SK-N-SH (cell line): ENCODE measurements at regions not wholly inside any gene's neighbourhood (a gene's known extent, or its start where the extent isn't known, plus 50 kb on each side); places are given as distances from the start of the nearest gene placed in this dataset.

Experiments
- CTCF ChIA-PET: fragments of 300-600, 350-600 bp; formaldehyde crosslinking; extraction: SDS; loops from one replicate; lab custom pipeline; 2021; lab: Yijun Ruan, JAX
- POLR2A ChIA-PET: fragments of 350-600 bp; sonication (Branson Sonifier 250); formaldehyde crosslinking; extraction: SDS; loops from one replicate; lab custom pipeline; 2020; ENCODE audit warnings: antibody characterized with exemption, inconsistent platforms; lab: Yijun Ruan, JAX
- DNase-seq: peaks from one replicate; pipeline ENCODE4 v3.0.0; 2012
- H2AFZ ChIP-seq: fragments of 200-600 bp; sonication (generic); 2 replicates; pipeline ENCODE4 v1.8.1; 2016; ENCODE audit warnings: antibody characterized with exemption, mild to moderate bottlenecking, low read depth
- H3F3A ChIP-seq: fragments of 200-600 bp; sonication (generic); replicated peaks from 2 replicates; pipeline ENCODE3; 2016; ENCODE audit warnings: antibody characterized with exemption, mild to moderate bottlenecking; ENCODE audit not compliant: insufficient read depth
- H3K27ac ChIP-seq, 2 experiments: fragments of 200-500 bp in 1 of 2; fragments of 200-600 bp in 1 of 2; sonication (Bioruptor generic) in 1 of 2; sonication (generic), shearing (Covaris generic) in 1 of 2; 2 replicates each; pipeline versions ENCODE4 v1.5.1 to v1.6.1; 2014 to 2016; ENCODE audit warnings: low read depth in 2 of 2, inconsistent platforms in 1 of 2, low read length in 1 of 2, mild to moderate bottlenecking in 1 of 2, mixed read lengths in 1 of 2
- H3K27me3 ChIP-seq: fragments of 200-600 bp; sonication (generic), shearing (Covaris generic); 2 replicates; pipeline ENCODE4 v1.6.1; 2016; ENCODE audit warnings: mixed run types; ENCODE audit not compliant: insufficient read depth
- H3K36me3 ChIP-seq, 2 experiments: fragments of 200-500 bp in 1 of 2; fragments of 200-600 bp in 1 of 2; sonication (Bioruptor generic) in 1 of 2; sonication (generic) in 1 of 2; replicated peaks in 1 of 2; 2 replicates each; pipeline versions ENCODE3 to v1.5.1; 2014 to 2016; ENCODE audit warnings: low read length in 1 of 2, mild to moderate bottlenecking in 1 of 2; ENCODE audit not compliant: insufficient read depth in 2 of 2, control insufficient read depth in 1 of 2
- H3K4me1 ChIP-seq, 2 experiments: fragments of 200-500 bp in 1 of 2; fragments of 200-600 bp in 1 of 2; sonication (Bioruptor generic) in 1 of 2; sonication (generic), shearing (Covaris generic) in 1 of 2; 2 replicates each; pipeline versions ENCODE4 v1.5.1 to v1.6.1; 2014 to 2016; ENCODE audit warnings: low read depth in 1 of 2, low read length in 1 of 2, mixed run types in 1 of 2; ENCODE audit not compliant: insufficient read depth in 2 of 2, control insufficient read depth in 1 of 2
- H3K4me2 ChIP-seq: fragments of 200-600 bp; sonication (generic), shearing (Covaris generic); 2 replicates; pipeline ENCODE4 v1.6.1; 2017; ENCODE audit warnings: mixed run types
- H3K4me3 ChIP-seq, 2 experiments: fragments of 200-500 bp in 1 of 2; fragments of 200-600 bp in 1 of 2; sonication (Bioruptor generic) in 1 of 2; sonication (generic), shearing (Covaris generic) in 1 of 2; 2 replicates each; pipeline versions ENCODE4 v1.5.1 to v1.8.1; 2014 to 2016; ENCODE audit warnings: low read depth in 2 of 2, inconsistent platforms in 1 of 2, low read length in 1 of 2, mild to moderate bottlenecking in 1 of 2, mixed read lengths in 1 of 2, moderate library complexity in 1 of 2
- H3K79me2 ChIP-seq: fragments of 200-600 bp; sonication (generic); 2 replicates; pipeline ENCODE4 v1.8.1; 2017; ENCODE audit warnings: mild to moderate bottlenecking; ENCODE audit not compliant: insufficient read depth
- H3K9ac ChIP-seq: fragments of 200-600 bp; sonication (generic); 2 replicates; pipeline ENCODE4 v1.6.1; 2017; ENCODE audit warnings: mixed run types
- H3K9me2 ChIP-seq: fragments of 200-600 bp; sonication (generic); 2 replicates; pipeline ENCODE4 v1.6.1; 2017; ENCODE audit warnings: mixed run types
- H3K9me3 ChIP-seq: fragments of 200-600 bp; sonication (generic); 2 replicates; pipeline ENCODE4 v1.6.1; 2017; ENCODE audit warnings: mixed run types, mild to moderate bottlenecking, moderate library complexity
- H4K20me1 ChIP-seq: fragments of 200-600 bp; sonication (generic); 2 replicates; pipeline ENCODE4 v1.6.1; 2017; ENCODE audit warnings: mild to moderate bottlenecking, mixed run types; ENCODE audit not compliant: insufficient read depth
- CHD2 ChIP-seq: fragments of 150-350 bp; IDR thresholded peaks from 2 replicates; pipeline ENCODE4 v1.6.1; 2018; ENCODE audit warnings: low read length; ENCODE audit not compliant: partially characterized antibody
- FOSL2 ChIP-seq: IDR thresholded peaks from 2 replicates; pipeline ENCODE4 v1.4.0; 2012; ENCODE audit warnings: low read depth, mild to moderate bottlenecking, moderate library complexity, borderline replicate concordance
- FOXJ3 ChIP-seq: sonication (generic); formaldehyde crosslinking; IDR thresholded peaks from 2 replicates; pipeline ENCODE4 v1.5.1; 2020; ENCODE audit warnings: mild to moderate bottlenecking, missing genetic modification reagents
- FOXM1 ChIP-seq: IDR thresholded peaks from 2 replicates; pipeline ENCODE4 v1.4.0; 2012; ENCODE audit warnings: low read depth, mild to moderate bottlenecking
- GABPA ChIP-seq: IDR thresholded peaks from 2 replicates; pipeline ENCODE4 v1.4.0; 2012; ENCODE audit warnings: low read depth, mild to moderate bottlenecking
- GATA2 ChIP-seq: sonication (generic); formaldehyde crosslinking; IDR thresholded peaks from 2 replicates; pipeline ENCODE4 v1.5.0; 2020; ENCODE audit warnings: mild to moderate bottlenecking, missing genetic modification reagents
- JUND ChIP-seq: IDR thresholded peaks from 2 replicates; pipeline ENCODE4 v1.4.0; 2012
- MXI1 ChIP-seq: IDR thresholded peaks from 2 replicates; pipeline ENCODE4 v1.6.1; 2012; ENCODE audit warnings: mild to moderate bottlenecking, low read depth, low read length, improper control_type of control experiment
- NFIC ChIP-seq: IDR thresholded peaks from 2 replicates; pipeline ENCODE4 v1.4.0; 2012; ENCODE audit warnings: borderline replicate concordance
- NRF1 ChIP-seq: IDR thresholded peaks from 2 replicates; pipeline ENCODE4 v1.6.1; 2012; ENCODE audit warnings: low read depth, mild to moderate bottlenecking, low read length
- PBX3 ChIP-seq: IDR thresholded peaks from 2 replicates; pipeline ENCODE4; 2012
- RAD21 ChIP-seq: IDR thresholded peaks from 2 replicates; pipeline ENCODE4 v1.6.1; 2012; ENCODE audit warnings: mild to moderate bottlenecking, low read length
- RXRA ChIP-seq: IDR thresholded peaks from 2 replicates; pipeline ENCODE4 v1.4.0; 2012; ENCODE audit warnings: low read depth, mild to moderate bottlenecking, borderline replicate concordance
- TEAD4 ChIP-seq: IDR thresholded peaks from 2 replicates; pipeline ENCODE4 v1.4.0; 2012; ENCODE audit warnings: mild to moderate bottlenecking, borderline replicate concordance; ENCODE audit not compliant: insufficient read depth
- USF1 ChIP-seq: IDR thresholded peaks from 2 replicates; pipeline ENCODE4 v1.4.0; 2012; ENCODE audit warnings: low read depth, borderline replicate concordance
- YY1 ChIP-seq: IDR thresholded peaks from 2 replicates; pipeline ENCODE4 v1.4.0; 2012; ENCODE audit warnings: low read depth, mild to moderate bottlenecking
- WGBS: methylation state at CpG from one replicate; pipeline ENCODE4 v1.1.6; 2017; ENCODE audit warnings: low lambda C conversion rate; 5-methylcytosine and 5-hydroxymethylcytosine counted together
- TF ChIP-seq, protein P1 (sequence below): fragments of 150-350 bp; IDR thresholded peaks from 2 replicates; pipeline ENCODE4 v1.6.1; 2016; ENCODE audit warnings: mild to moderate bottlenecking, low read depth, low read length
- TF ChIP-seq, protein P2 (sequence below): IDR thresholded peaks from 2 replicates; pipeline ENCODE4 v1.4.0; 2012; ENCODE audit warnings: low read depth

DNA sequence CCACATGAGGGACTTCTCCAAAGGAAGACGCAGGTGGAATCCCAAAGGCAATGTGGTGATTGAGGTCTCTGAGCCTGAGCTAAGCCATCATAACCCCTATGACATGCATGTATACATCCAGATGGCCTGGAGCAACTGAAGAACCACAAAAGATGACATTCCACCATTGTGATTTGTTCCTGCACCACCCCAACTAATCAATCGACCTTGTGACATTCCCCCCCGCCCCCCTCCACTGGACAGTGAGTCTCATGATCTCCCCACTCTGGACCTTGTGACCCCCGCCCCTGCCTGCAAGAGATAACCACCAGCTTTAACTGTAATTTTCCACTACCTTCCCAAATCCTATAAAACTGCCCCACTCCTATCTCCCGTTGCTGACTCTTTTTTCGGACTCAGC, 87.9 kb downstream of the VCPKMT start:
- H3K36me3 ChIP-seq, result no peaks in the 10 kb centered on the region
- 76% methylated on average over 6 of the region's 6 CpGs for WGBS
- H3K4me1 ChIP-seq, result peaks cover 0 to 11% of the 10 kb centered on the region in 2 experiments; a peak in 1 of 4 replicates
- ChIA-PET CTCF (interaction anchor here (1.2 to 1.7 kb wide), 2 partner anchors 13 to 167 kb away, joined by 3 to 6 read pairs; no protein-coding TSS in a partner anchor), POLR2A (no interaction called here)
- TF ChIP-seq TEAD4, result no peak
- TF ChIP-seq, protein P1, sequence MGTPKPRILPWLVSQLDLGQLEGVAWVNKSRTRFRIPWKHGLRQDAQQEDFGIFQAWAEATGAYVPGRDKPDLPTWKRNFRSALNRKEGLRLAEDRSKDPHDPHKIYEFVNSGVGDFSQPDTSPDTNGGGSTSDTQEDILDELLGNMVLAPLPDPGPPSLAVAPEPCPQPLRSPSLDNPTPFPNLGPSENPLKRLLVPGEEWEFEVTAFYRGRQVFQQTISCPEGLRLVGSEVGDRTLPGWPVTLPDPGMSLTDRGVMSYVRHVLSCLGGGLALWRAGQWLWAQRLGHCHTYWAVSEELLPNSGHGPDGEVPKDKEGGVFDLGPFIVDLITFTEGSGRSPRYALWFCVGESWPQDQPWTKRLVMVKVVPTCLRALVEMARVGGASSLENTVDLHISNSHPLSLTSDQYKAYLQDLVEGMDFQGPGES, result no peak
- no peak for TF ChIP-seq PBX3
- TF ChIP-seq RXRA, result no peak
- no peak for TF ChIP-seq CHD2
- TF ChIP-seq FOXM1, result no peak
- no peak for TF ChIP-seq MXI1
- TF ChIP-seq NFIC, result no peak
- TF ChIP-seq YY1, result no peak
- TF ChIP-seq, protein P2, sequence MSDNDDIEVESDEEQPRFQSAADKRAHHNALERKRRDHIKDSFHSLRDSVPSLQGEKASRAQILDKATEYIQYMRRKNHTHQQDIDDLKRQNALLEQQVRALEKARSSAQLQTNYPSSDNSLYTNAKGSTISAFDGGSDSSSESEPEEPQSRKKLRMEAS, result no peak
- no peak for TF ChIP-seq RAD21
- no peak for TF ChIP-seq GATA2 (CRISPR knock-in tag)
- no peak for TF ChIP-seq JUND
- no peak for TF ChIP-seq GABPA
- TF ChIP-seq NRF1, result no peak
- no peak for TF ChIP-seq USF1
- TF ChIP-seq FOSL2, result no peak
- TF ChIP-seq FOXJ3, result no peak
- H3K79me2 ChIP-seq, result no peaks in the 10 kb centered on the region
- DNase-seq, result no peak
- no peak overlapping the region for H3K27ac ChIP-seq
- peaks cover 21% of the 10 kb centered on the region for H3F3A ChIP-seq
- H3K4me2 ChIP-seq, result no peak overlapping the region
- no peaks in the 10 kb centered on the region for H3K9me3 ChIP-seq
- no peak overlapping the region for H2AFZ ChIP-seq
- no peak overlapping the region for H3K9ac ChIP-seq
- H3K4me3 ChIP-seq, result no peak overlapping the region
- no peaks in the 10 kb centered on the region for H3K27me3 ChIP-seq
- no peaks in the 10 kb centered on the region for H4K20me1 ChIP-seq
- H3K9me2 ChIP-seq, result no peaks in the 10 kb centered on the region
